T-cell (primary cell): ENCODE measurements at regions not wholly inside any gene's neighbourhood (a gene's known extent, or its start where the extent isn't known, plus 50 kb on each side); places are given as distances from the start of the nearest gene placed in this dataset.

ENCODE experiments used
- ATAC-seq, 4 experiments: fragments of 200-7000 bp in 3 of 4; fragments of 150-1000 bp in 1 of 4; cut with Tn5 transposase; replicated peaks in 1 of 4; 1 replicate in 3 of 4; 2 replicates in 1 of 4; pipeline ENCODE4 v1.10.0; 2021; ENCODE audit warnings: moderate library complexity in 3 of 4, mild to moderate bottlenecking in 2 of 4, moderate number of reproducible peaks in 1 of 4
- CTCF ChIA-PET, 2 donors: fragments of 300-600 bp; sonication (Branson Sonifier 250); formaldehyde crosslinking; loops; one replicate each; lab custom pipeline; 2022; ENCODE audit warnings: antibody characterized with exemption in 2 of 2; lab: Charles Lee
- POLR2A ChIA-PET, 2 donors: fragments of 300-600 bp; sonication (Branson Sonifier 250); formaldehyde crosslinking; loops; one replicate each; lab custom pipeline; 2022; ENCODE audit warnings: antibody characterized with exemption in 2 of 2; lab: Charles Lee
- DNase-seq, 35 experiments: peaks; one replicate each; pipeline versions ENCODE4 v3.0.0 to v3.0.0-alpha.2; 2013 to 2023
- H3K27ac ChIP-seq: one replicate; pipeline ENCODE4 v1.5.1; 2013; ENCODE audit warnings: low read length
- H3K27me3 ChIP-seq, 2 experiments: replicated peaks in 1 of 2; 1 replicate in 1 of 2; 2 replicates in 1 of 2; pipeline versions ENCODE4 v1.6.1 to v1.7.0; 2013; ENCODE audit warnings: low read length in 1 of 2, mixed read lengths in 1 of 2; ENCODE audit not compliant: control insufficient read depth in 2 of 2, insufficient read depth in 2 of 2; ENCODE audit errors: extremely low read depth in 1 of 2
- H3K36me3 ChIP-seq, 2 donors: 1 replicate in 1 of 2; 2 replicates in 1 of 2; pipeline versions ENCODE4 v1.6.1 to v1.7.0; 2013; ENCODE audit warnings: low read length in 1 of 2; ENCODE audit not compliant: control insufficient read depth in 2 of 2, insufficient read depth in 1 of 2; ENCODE audit errors: extremely low read depth in 1 of 2
- H3K4me1 ChIP-seq, 2 experiments: 1 replicate in 1 of 2; 2 replicates in 1 of 2; pipeline versions ENCODE4 v1.6.1 to v1.7.0; 2013; ENCODE audit warnings: low read length in 2 of 2, mixed read lengths in 1 of 2; ENCODE audit not compliant: insufficient read depth in 2 of 2, control insufficient read depth in 1 of 2; ENCODE audit errors: extremely low read depth in 1 of 2
- H3K4me3 ChIP-seq, 2 donors: 1 replicate in 1 of 2; 2 replicates in 1 of 2; pipeline versions ENCODE4 v1.5.1 to v1.7.0; 2013; ENCODE audit warnings: mild to moderate bottlenecking in 2 of 2, low read length in 1 of 2, moderate library complexity in 1 of 2; ENCODE audit not compliant: control insufficient read depth in 1 of 2; ENCODE audit errors: extremely low read depth in 1 of 2
- H3K9me3 ChIP-seq: 2 replicates; pipeline ENCODE4 v1.7.0; 2013
- H3K27ac Mint-ChIP-seq, 2 donors: one replicate each; pipeline ENCODE4 v1.8.0; 2020 to 2021; ENCODE audit warnings: mild to moderate bottlenecking in 2 of 2, mixed read lengths in 2 of 2
- H3K27me3 Mint-ChIP-seq, 2 donors: one replicate each; pipeline ENCODE4 v1.8.0; 2021 to 2022; ENCODE audit warnings: mixed read lengths in 2 of 2
- H3K36me3 Mint-ChIP-seq: one replicate; pipeline ENCODE4 v1.8.0; 2021; ENCODE audit warnings: mixed read lengths
- H3K4me1 Mint-ChIP-seq, 3 donors: one replicate each; pipeline ENCODE4 v1.8.0; 2020 to 2022; ENCODE audit warnings: mixed read lengths in 3 of 3, mild to moderate bottlenecking in 1 of 3
- H3K4me3 Mint-ChIP-seq, 3 donors: one replicate each; pipeline ENCODE4 v1.8.0; 2020 to 2022; ENCODE audit warnings: mild to moderate bottlenecking in 3 of 3, mixed read lengths in 3 of 3, moderate library complexity in 3 of 3
- H3K9me3 Mint-ChIP-seq, 3 donors: one replicate each; pipeline ENCODE4 v1.8.0; 2020 to 2022; ENCODE audit warnings: mixed read lengths in 3 of 3
- WGBS: methylation state at CpG from one replicate; pipeline ENCODE4 v1.1.5; 2013; ENCODE audit warnings: missing lambda C conversion rate; ENCODE audit not compliant: insufficient coverage; 5-methylcytosine and 5-hydroxymethylcytosine counted together

DNA sequence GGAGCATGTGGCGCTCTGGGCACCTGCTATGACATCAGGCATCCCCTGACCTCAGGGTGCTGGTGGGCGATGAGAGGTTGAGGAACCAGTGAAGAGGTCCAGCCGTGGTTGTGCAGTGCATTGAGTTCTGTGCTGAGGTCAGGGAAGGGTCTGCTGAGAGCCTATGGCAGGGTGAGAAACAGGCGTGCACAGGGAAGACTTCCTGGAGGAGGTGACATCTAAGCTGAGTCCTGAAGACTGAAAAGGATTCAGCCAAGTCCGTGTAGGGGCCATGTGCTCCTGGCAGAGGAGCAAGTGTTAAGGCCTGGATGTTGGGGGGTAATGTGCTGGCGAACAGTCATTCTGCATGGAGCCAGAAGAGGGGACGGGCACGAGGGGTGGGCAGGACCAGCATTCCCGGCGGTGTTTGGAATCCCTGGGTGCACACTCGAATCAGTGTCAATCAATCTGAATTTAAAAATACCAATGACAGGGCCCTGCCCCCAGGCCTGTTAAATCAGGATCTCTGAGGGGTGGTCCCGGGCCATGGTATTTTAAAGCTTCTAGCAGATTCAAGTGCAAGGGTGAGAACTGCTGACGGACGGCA, 65.8 kb upstream of the CIBAR2 start:
- H3K27ac Mint-ChIP-seq, result no peak overlapping the region
- no peak for DNase-seq
- no peak overlapping the region for H3K4me3 Mint-ChIP-seq
- peaks cover 49 to 54% of the 10 kb centered on the region in 2 donors for H3K27me3 Mint-ChIP-seq
- Histone ChIP-seq H3K4me1 (no peaks in the 10 kb centered on the region), H3K27ac (no peak overlapping the region), H3K27me3 (peaks cover 0 to 52% of the 10 kb centered on the region in 2 experiments), H3K4me3 (no peak overlapping the region), H3K9me3 (no peaks in the 10 kb centered on the region), H3K36me3 (no peaks in the 10 kb centered on the region)
- no peak for ATAC-seq
- ChIA-PET POLR2A (no interaction called here), CTCF (no interaction called here)
- H3K4me1 Mint-ChIP-seq, result no peaks in the 10 kb centered on the region
- H3K36me3 Mint-ChIP-seq, result no peaks in the 10 kb centered on the region
- no peaks in the 10 kb centered on the region for H3K9me3 Mint-ChIP-seq
- 81% methylated on average over 14 of the region's 14 CpGs for WGBS

DNA sequence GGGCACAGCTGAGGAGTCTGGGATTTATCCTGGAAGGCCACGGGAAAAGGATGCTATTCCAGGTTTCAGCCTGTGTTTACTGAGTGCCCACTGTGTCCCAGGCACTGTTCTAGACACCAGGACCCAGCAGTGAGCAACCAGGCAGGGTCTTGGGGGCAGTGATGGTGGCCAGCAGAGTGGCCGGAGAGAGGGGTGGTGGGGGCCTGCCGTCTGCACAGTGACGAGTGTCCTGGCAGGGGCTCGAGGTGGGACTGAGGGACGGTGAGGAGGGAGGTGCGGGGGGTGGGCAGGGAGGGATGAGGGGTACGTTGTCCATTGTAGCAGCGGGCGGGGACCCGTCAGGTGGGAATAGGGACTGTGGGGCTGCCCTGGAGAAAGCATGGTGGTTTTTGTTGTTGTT, 66.3 kb upstream of the CIBAR2 start:
- POLR2A ChIA-PET, result no interaction called here
- Mint-ChIP-seq H3K27me3 (peaks cover 46 to 50% of the 10 kb centered on the region in 2 donors), H3K4me1 (no peaks in the 10 kb centered on the region), H3K36me3 (no peaks in the 10 kb centered on the region), H3K27ac (no peak overlapping the region), H3K4me3 (no peak overlapping the region), H3K9me3 (no peaks in the 10 kb centered on the region)
- no peaks in the 10 kb centered on the region for H3K36me3 ChIP-seq
- WGBS, result 90% methylated on average over 7 of the region's 11 CpGs
- H3K27me3 ChIP-seq, result peaks cover 0 to 49% of the 10 kb centered on the region in 2 experiments
- CTCF ChIA-PET, result no interaction called here
- no peaks in the 10 kb centered on the region for H3K9me3 ChIP-seq
- DNase-seq (no peak), ATAC-seq (no peak)
- H3K27ac ChIP-seq, result no peak overlapping the region
- H3K4me3 ChIP-seq, result no peak overlapping the region
- no peaks in the 10 kb centered on the region for H3K4me1 ChIP-seq

DNA sequence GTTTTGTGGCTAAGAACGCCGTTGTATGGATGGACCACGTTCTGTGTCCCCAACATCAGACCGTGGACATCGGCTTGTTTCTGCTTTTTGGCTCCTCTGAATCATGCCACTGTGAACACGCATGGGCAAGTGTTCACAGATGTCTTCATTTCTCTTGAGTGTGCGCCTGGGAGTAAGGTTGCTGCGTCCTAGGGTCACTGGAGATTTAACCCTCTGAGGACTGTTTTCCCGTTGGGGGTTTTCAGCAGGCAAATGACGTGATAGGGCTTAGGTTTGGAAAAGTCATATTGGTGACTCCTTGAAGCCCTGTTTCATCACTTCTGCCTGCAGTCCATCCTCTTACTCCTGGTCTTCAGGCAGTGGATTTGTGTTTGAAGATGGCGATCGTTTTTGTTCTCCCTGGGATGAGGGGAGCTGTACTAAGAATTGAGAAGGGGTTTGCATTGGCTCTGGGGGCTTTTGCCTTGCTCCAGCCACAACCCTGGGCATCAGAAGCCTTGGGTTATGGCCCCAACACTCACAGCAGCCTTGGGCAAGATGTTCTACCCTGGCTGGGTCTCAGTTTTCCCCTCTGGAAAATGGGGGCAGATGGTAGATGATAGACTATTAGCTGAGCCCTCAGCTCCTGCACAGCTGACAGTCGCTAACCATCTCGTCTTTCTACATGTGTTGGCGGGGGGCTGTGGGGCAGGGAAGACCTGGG, 67.2 kb upstream of the CIBAR2 start:
- no peak overlapping the region for H3K27ac Mint-ChIP-seq
- no peaks in the 10 kb centered on the region for H3K9me3 ChIP-seq
- H3K27me3 Mint-ChIP-seq, result peaks cover 39 to 42% of the 10 kb centered on the region in 2 donors
- ATAC-seq (no peak), DNase-seq (no peak)
- CTCF ChIA-PET, result no interaction called here
- H3K4me3 Mint-ChIP-seq, result no peak overlapping the region
- H3K4me1 ChIP-seq, result no peaks in the 10 kb centered on the region
- no peaks in the 10 kb centered on the region for H3K4me1 Mint-ChIP-seq
- H3K27ac ChIP-seq, result no peak overlapping the region
- no peak overlapping the region for H3K4me3 ChIP-seq
- POLR2A ChIA-PET, result no interaction called here
- H3K9me3 Mint-ChIP-seq, result peaks cover 0 to 4% (median 3%) of the 10 kb centered on the region in 3 donors
- 92% methylated on average over 9 of the region's 15 CpGs for WGBS
- H3K27me3 ChIP-seq, result peaks cover 0 to 40% of the 10 kb centered on the region in 2 experiments
- no peaks in the 10 kb centered on the region for H3K36me3 Mint-ChIP-seq
- no peaks in the 10 kb centered on the region for H3K36me3 ChIP-seq

DNA sequence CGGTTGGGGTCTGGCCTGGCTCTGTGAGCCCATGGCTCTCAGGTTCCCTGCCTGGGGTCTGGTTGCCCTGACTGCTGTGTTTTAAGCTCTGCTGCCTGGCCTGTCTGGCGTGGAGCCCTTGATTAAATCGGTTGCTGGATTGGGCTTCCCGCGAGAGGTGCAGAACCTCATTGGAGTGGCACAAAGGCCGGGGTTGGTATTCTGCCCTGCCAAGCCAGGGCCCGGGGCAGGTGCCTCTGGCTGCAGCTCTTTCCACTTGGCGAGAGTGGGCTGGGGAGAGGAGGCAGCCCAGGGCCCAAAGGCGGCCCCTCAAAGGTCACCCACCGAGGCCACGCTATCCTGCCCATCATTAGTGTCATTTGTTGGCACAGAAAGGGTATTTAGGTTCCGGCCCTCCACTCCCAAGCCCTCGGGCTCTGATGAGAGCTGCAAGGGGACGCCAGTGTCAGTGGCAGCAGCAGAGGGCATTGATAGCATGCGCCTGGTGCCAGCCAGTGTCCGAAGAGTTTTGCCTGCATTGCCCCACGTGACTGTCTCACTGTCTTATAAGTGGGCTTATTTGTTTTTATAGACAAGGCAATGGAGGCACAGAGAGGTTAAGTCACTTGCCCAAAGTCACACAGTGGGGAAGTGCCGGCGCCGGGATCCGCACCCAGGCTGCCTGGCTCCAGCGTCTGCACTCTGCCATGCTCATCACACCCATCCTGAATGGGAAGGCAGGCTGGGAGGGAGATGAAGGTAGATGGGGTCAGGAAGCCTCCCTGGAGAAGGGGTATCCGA, 68.0 kb upstream of the CIBAR2 start:
- H3K4me1 ChIP-seq, result no peaks in the 10 kb centered on the region
- ATAC-seq (no peak), DNase-seq (no peak)
- peaks cover 40% of the 10 kb centered on the region in 2 donors for H3K27me3 Mint-ChIP-seq
- H3K36me3 Mint-ChIP-seq, result no peaks in the 10 kb centered on the region
- H3K9me3 ChIP-seq, result no peaks in the 10 kb centered on the region
- ChIA-PET POLR2A (no interaction called here), CTCF (no interaction called here)
- H3K27me3 ChIP-seq, result peaks cover 0 to 36% of the 10 kb centered on the region in 2 experiments
- H3K4me1 Mint-ChIP-seq, result no peaks in the 10 kb centered on the region
- no peak overlapping the region for H3K27ac ChIP-seq
- H3K27ac Mint-ChIP-seq, result no peak overlapping the region
- no peak overlapping the region for H3K4me3 Mint-ChIP-seq
- WGBS, result 85% methylated on average over 14 of the region's 23 CpGs
- no peaks in the 10 kb centered on the region for H3K36me3 ChIP-seq
- no peak overlapping the region for H3K4me3 ChIP-seq
- peaks cover 5 to 11% (median 5%) of the 10 kb centered on the region in 3 donors for H3K9me3 Mint-ChIP-seq

DNA sequence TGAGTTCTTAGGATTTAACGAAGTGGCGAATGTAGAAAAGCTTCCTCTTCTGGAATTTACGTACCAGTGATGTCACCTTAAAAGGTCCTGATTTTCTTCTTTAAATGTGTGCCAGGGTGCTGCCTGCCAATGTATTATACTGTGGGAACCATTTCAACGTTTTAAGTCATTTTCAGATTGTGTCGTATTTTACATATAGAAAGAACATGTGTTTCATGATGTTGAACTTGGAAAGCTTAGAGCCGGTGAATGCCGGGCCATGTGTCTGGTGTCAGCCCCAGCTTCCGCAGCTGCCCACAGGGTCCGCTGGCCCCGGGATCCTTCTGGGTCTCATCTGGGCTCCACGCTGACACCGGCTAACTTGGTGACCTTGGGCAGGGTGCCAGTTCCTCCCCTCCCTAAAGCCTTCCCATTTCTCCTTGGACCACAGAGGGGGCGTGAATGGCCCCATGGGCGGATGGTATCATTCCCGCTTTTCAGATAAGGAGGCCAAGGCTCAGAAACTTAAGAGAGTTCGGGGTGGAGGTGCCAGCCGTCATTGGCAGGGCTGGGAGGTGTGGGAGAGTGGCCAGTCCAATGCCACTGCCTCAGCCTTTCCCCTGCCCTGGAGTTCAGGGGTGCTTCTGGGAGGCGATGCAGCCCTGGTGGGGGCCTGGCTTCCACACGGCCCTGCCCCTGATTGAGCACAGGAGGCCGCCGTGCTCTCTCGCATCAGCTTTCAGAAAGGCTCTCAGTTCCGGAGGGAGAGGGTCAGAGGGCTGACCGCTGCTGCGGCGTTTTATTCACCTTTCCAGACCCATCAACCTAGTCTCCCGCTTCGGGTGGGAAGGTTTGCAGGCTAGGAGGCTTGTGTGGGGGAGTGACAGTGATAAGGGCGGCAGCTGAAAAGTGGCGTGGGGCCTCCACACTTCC, 68.8 kb upstream of the CIBAR2 start:
- WGBS, result 92% methylated on average over 18 of the region's 30 CpGs
- H3K4me1 Mint-ChIP-seq, result no peaks in the 10 kb centered on the region
- DNase-seq, result no peak
- Histone ChIP-seq H3K27ac (no peak overlapping the region), H3K4me1 (no peaks in the 10 kb centered on the region), H3K27me3 (peaks cover 0 to 37% of the 10 kb centered on the region in 2 experiments), H3K36me3 (no peaks in the 10 kb centered on the region), H3K4me3 (no peak overlapping the region), H3K9me3 (no peaks in the 10 kb centered on the region)
- ChIA-PET CTCF (no interaction called here), POLR2A (no interaction called here)
- ATAC-seq, result no peak
- peaks cover 5 to 11% (median 5%) of the 10 kb centered on the region in 3 donors for H3K9me3 Mint-ChIP-seq
- H3K4me3 Mint-ChIP-seq, result no peak overlapping the region
- no peaks in the 10 kb centered on the region for H3K36me3 Mint-ChIP-seq
- H3K27ac Mint-ChIP-seq, result no peak overlapping the region
- H3K27me3 Mint-ChIP-seq, result peaks cover 33 to 39% of the 10 kb centered on the region in 2 donors

DNA sequence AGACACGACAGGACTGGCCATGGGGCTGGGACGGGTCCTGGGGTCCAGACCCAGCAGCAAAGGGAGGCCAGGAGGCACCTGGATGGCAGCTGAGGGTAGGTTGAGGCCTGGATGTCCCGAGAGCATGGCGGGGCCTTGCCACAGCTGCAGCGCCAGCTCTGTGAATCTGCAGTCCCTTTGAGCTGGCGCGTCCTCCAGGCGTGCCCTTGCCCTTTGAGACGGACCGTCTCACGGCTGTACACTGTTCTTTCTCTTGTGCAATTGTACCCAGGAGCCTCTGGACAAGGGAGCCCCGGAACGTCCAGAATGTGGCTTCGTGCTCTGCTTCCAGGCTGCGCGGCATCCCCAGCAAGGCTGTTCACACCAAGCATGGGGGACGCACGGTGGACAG, 69.5 kb upstream of the CIBAR2 start:
- H3K27me3 ChIP-seq, result peaks cover 0 to 34% of the 10 kb centered on the region in 2 experiments
- no peak for ATAC-seq
- Mint-ChIP-seq H3K4me1 (no peaks in the 10 kb centered on the region), H3K27ac (no peak overlapping the region), H3K4me3 (no peak overlapping the region), H3K27me3 (peaks cover 28 to 33% of the 10 kb centered on the region in 2 donors), H3K36me3 (no peaks in the 10 kb centered on the region), H3K9me3 (peaks cover 5 to 11% (median 5%) of the 10 kb centered on the region in 3 donors)
- DNase-seq, result no peak
- H3K4me1 ChIP-seq, result no peaks in the 10 kb centered on the region
- WGBS, result 88% methylated on average over 14 of the region's 18 CpGs
- ChIA-PET CTCF (no interaction called here), POLR2A (no interaction called here)
- H3K9me3 ChIP-seq, result no peaks in the 10 kb centered on the region
- H3K4me3 ChIP-seq, result no peak overlapping the region
- H3K36me3 ChIP-seq, result no peaks in the 10 kb centered on the region
- H3K27ac ChIP-seq, result no peak overlapping the region
